B cell (primary cell): ENCODE measurements at regions not wholly inside any gene's neighbourhood (a gene's known extent, or its start where the extent isn't known, plus 50 kb on each side); places are given as distances from the start of the nearest gene placed in this dataset.

ENCODE experiments used
- EZH2 ChIP-seq: IDR thresholded peaks from 2 replicates; pipeline ENCODE4 v1.6.1; 2012; ENCODE audit warnings: borderline replicate concordance, low read depth, mild to moderate bottlenecking, moderate library complexity, low read length; ENCODE audit not compliant: insufficient read depth, poor library complexity, severe bottlenecking
- TF ChIP-seq, protein P1 (sequence below): fragments of 200-600 bp; IDR thresholded peaks from one replicate; pipeline ENCODE4 v1.8.0; 2022; ENCODE audit warnings: antibody characterized with exemption, mild to moderate bottlenecking

DNA sequence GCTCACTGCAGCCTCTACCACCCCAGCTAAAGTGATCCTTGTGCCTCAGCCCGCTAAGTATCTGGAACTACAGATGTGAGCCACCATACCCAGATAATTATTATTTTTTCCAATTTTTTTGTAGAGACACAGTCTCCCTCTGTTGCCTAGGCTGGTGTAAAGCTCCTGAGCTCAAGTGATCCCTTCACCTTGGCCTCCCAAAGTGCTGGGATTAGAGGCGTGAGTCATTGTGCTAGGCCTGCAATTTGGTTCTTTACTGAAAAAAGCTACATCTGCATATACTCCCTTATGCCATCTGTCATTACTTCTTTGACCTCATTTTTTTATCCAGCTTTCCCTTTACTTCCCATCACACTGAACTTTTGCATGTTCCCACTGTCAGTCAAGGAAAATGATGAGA lies 2012.4 kb upstream of the IGFBP7 start:
- TF ChIP-seq EZH2 = no peak
- TF ChIP-seq, protein P1, sequence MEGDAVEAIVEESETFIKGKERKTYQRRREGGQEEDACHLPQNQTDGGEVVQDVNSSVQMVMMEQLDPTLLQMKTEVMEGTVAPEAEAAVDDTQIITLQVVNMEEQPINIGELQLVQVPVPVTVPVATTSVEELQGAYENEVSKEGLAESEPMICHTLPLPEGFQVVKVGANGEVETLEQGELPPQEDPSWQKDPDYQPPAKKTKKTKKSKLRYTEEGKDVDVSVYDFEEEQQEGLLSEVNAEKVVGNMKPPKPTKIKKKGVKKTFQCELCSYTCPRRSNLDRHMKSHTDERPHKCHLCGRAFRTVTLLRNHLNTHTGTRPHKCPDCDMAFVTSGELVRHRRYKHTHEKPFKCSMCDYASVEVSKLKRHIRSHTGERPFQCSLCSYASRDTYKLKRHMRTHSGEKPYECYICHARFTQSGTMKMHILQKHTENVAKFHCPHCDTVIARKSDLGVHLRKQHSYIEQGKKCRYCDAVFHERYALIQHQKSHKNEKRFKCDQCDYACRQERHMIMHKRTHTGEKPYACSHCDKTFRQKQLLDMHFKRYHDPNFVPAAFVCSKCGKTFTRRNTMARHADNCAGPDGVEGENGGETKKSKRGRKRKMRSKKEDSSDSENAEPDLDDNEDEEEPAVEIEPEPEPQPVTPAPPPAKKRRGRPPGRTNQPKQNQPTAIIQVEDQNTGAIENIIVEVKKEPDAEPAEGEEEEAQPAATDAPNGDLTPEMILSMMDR = no peak
